CD14-positive monocyte (primary cell): ENCODE measurements at regions not wholly inside any gene's neighbourhood (a gene's known extent, or its start where the extent isn't known, plus 50 kb on each side); places are given as distances from the start of the nearest gene placed in this dataset.

Source experiments
- DNase-seq, 3 donors: peaks; one replicate each; pipeline ENCODE4 v3.0.0-alpha.2; 2011 to 2022
- H2AFZ ChIP-seq: 2 replicates; pipeline ENCODE4 v1.6.0; 2012; ENCODE audit warnings: mild to moderate bottlenecking, low read depth, low read length, inconsistent platforms; ENCODE audit not compliant: insufficient read depth, poor library complexity, severe bottlenecking
- H3K27ac ChIP-seq, 2 donors: 1 replicate in 1 of 2; 2 replicates in 1 of 2; pipeline ENCODE4 v1.5.1; 2012 to 2013; ENCODE audit warnings: low read length in 2 of 2, control low read depth in 1 of 2, inconsistent platforms in 1 of 2, low read depth in 1 of 2, mild to moderate bottlenecking in 1 of 2
- H3K27me3 ChIP-seq, 2 donors: one replicate each; pipeline versions ENCODE4 v1.6.0 to v1.6.1; 2011 to 2013; ENCODE audit warnings: low read length in 2 of 2; ENCODE audit not compliant: control insufficient read depth in 2 of 2, insufficient read depth in 2 of 2
- H3K36me3 ChIP-seq, 2 donors: replicated peaks in 1 of 2; 1 replicate in 1 of 2; 2 replicates in 1 of 2; pipeline versions ENCODE4 v1.5.1 to v1.6.1; 2012 to 2013; ENCODE audit warnings: low read length in 2 of 2, control low read depth in 1 of 2, inconsistent platforms in 1 of 2, mild to moderate bottlenecking in 1 of 2; ENCODE audit not compliant: insufficient read depth in 2 of 2, control insufficient read depth in 1 of 2
- H3K4me1 ChIP-seq, 2 donors: 1 replicate in 1 of 2; 2 replicates in 1 of 2; pipeline versions ENCODE4 v1.5.1 to v1.6.1; 2012 to 2013; ENCODE audit warnings: low read length in 2 of 2, control low read depth in 1 of 2, inconsistent platforms in 1 of 2, mild to moderate bottlenecking in 1 of 2, moderate library complexity in 1 of 2; ENCODE audit not compliant: insufficient read depth in 2 of 2, control insufficient read depth in 1 of 2
- H3K4me2 ChIP-seq: replicated peaks from 2 replicates; pipeline ENCODE3; 2012; ENCODE audit warnings: low read length, moderate library complexity, mild to moderate bottlenecking; ENCODE audit not compliant: poor library complexity, severe bottlenecking; ENCODE audit errors: extremely low read depth
- H3K4me3 ChIP-seq, 3 experiments: fragments of 200-600 bp in 1 of 3; sonication (generic) in 1 of 3; replicated peaks in 1 of 3; 1 replicate in 2 of 3; 2 replicates in 1 of 3; pipeline ENCODE4 v1.5.1; 2011 to 2013; ENCODE audit warnings: low read length in 3 of 3, mild to moderate bottlenecking in 3 of 3, control low read depth in 2 of 3, low read depth in 2 of 3, inconsistent platforms in 1 of 3, moderate library complexity in 1 of 3
- H3K79me2 ChIP-seq: 2 replicates; pipeline ENCODE4 v1.6.0; 2012; ENCODE audit warnings: mild to moderate bottlenecking, control low read depth, inconsistent platforms, low read length, moderate library complexity; ENCODE audit not compliant: insufficient read depth
- H3K9ac ChIP-seq: 2 replicates; pipeline ENCODE4 v1.6.0; 2017; ENCODE audit warnings: low read length, mild to moderate bottlenecking; ENCODE audit not compliant: insufficient read depth, poor library complexity, severe bottlenecking
- H3K9me3 ChIP-seq, 2 donors: replicated peaks in 1 of 2; 1 replicate in 1 of 2; 2 replicates in 1 of 2; pipeline versions ENCODE4 v1.5.1 to v1.6.1; 2012 to 2013; ENCODE audit warnings: low read length in 2 of 2, control low read depth in 1 of 2; ENCODE audit not compliant: control insufficient read depth in 1 of 2, insufficient read depth in 1 of 2
- H4K20me1 ChIP-seq: 2 replicates; pipeline ENCODE4 v1.6.0; 2012; ENCODE audit warnings: mild to moderate bottlenecking, low read length, control low read depth, moderate library complexity; ENCODE audit not compliant: insufficient read depth
- H3K27ac Mint-ChIP-seq, 7 donors: one replicate each; pipeline ENCODE4 v1.8.0; 2020; ENCODE audit warnings: mild to moderate bottlenecking in 7 of 7, mixed read lengths in 7 of 7, moderate library complexity in 6 of 7, inconsistent platforms in 2 of 7
- H3K27me3 Mint-ChIP-seq, 3 donors: one replicate each; pipeline ENCODE4 v1.8.0; 2021 to 2022; ENCODE audit warnings: low read depth in 3 of 3, mild to moderate bottlenecking in 3 of 3, mixed read lengths in 3 of 3, moderate library complexity in 3 of 3, inconsistent platforms in 1 of 3
- H3K36me3 Mint-ChIP-seq, 2 donors: one replicate each; pipeline ENCODE4 v1.8.0; 2020; ENCODE audit warnings: mixed read lengths in 2 of 2, inconsistent platforms in 1 of 2, mild to moderate bottlenecking in 1 of 2
- H3K4me1 Mint-ChIP-seq: one replicate; pipeline ENCODE4 v1.8.0; 2020; ENCODE audit warnings: mild to moderate bottlenecking, mixed read lengths
- H3K4me3 Mint-ChIP-seq, 2 donors: one replicate each; pipeline ENCODE4 v1.8.0; 2020; ENCODE audit warnings: mild to moderate bottlenecking in 2 of 2, mixed read lengths in 2 of 2, moderate library complexity in 1 of 2
- H3K9me3 Mint-ChIP-seq, 7 donors: one replicate each; pipeline ENCODE4 v1.8.0; 2020 to 2022; ENCODE audit warnings: mixed read lengths in 7 of 7, mild to moderate bottlenecking in 6 of 7, moderate library complexity in 6 of 7, inconsistent platforms in 2 of 7
- WGBS: methylation state at CpG from one replicate; pipeline ENCODE4 v1.1.5; 2013; ENCODE audit warnings: missing lambda C conversion rate; ENCODE audit not compliant: insufficient coverage; 5-methylcytosine and 5-hydroxymethylcytosine counted together
- intact Hi-C, 2 donors: fragments of 100-400 bp; cut with micrococcal nuclease; formaldehyde crosslinking; loops; one replicate each; pipeline versions ENCODE4 v1.15.0 to v1.15.1; 2023
- TF ChIP-seq, protein P1 (sequence below): fragments of 200-600 bp; IDR thresholded peaks from one replicate; pipeline ENCODE4 v1.8.0; 2022; ENCODE audit warnings: antibody characterized with exemption, mild to moderate bottlenecking

DNA sequence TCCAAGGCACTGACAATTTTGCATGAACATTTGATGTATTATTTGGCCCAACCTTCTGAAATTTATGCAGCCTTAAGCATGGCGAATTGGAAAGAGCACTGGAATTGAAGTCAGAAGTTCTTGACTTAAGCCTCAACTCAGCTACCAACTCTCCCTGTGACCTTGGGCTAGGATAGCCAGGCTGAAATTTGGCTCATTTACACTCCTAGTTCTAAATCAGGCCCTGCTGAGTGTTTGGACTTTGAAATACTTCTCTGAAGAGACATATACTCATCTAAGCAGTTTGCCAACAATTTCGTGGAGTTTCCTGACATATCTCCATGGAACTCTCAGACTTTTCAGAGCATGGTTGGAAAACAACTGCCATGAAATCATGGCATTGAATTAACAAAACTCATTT, 489.6 kb upstream of the PIK3C3 start:
- no peak for DNase-seq
- H3K4me3 Mint-ChIP-seq: no peak overlapping the region
- H3K36me3 Mint-ChIP-seq: no peaks in the 10 kb centered on the region
- H3K79me2 ChIP-seq: no peaks in the 10 kb centered on the region
- H3K9me3 Mint-ChIP-seq: peaks cover 0 to 5% (median 1%) of the 10 kb centered on the region in 7 donors
- intact Hi-C loops: no loop called here
- no peaks in the 10 kb centered on the region for H3K27me3 Mint-ChIP-seq
- TF ChIP-seq, protein P1, sequence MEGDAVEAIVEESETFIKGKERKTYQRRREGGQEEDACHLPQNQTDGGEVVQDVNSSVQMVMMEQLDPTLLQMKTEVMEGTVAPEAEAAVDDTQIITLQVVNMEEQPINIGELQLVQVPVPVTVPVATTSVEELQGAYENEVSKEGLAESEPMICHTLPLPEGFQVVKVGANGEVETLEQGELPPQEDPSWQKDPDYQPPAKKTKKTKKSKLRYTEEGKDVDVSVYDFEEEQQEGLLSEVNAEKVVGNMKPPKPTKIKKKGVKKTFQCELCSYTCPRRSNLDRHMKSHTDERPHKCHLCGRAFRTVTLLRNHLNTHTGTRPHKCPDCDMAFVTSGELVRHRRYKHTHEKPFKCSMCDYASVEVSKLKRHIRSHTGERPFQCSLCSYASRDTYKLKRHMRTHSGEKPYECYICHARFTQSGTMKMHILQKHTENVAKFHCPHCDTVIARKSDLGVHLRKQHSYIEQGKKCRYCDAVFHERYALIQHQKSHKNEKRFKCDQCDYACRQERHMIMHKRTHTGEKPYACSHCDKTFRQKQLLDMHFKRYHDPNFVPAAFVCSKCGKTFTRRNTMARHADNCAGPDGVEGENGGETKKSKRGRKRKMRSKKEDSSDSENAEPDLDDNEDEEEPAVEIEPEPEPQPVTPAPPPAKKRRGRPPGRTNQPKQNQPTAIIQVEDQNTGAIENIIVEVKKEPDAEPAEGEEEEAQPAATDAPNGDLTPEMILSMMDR: no peak
- no peak overlapping the region for H3K9ac ChIP-seq
- no peak overlapping the region for H2AFZ ChIP-seq
- H4K20me1 ChIP-seq: no peaks in the 10 kb centered on the region
- no peaks in the 10 kb centered on the region for H3K36me3 ChIP-seq
- H3K4me1 Mint-ChIP-seq: no peaks in the 10 kb centered on the region
- H3K4me1 ChIP-seq: no peaks in the 10 kb centered on the region
- no peaks in the 10 kb centered on the region for H3K27me3 ChIP-seq
- H3K4me2 ChIP-seq: no peak overlapping the region
- H3K4me3 ChIP-seq: no peak overlapping the region
- H3K9me3 ChIP-seq: peaks cover 0 to 5% of the 10 kb centered on the region in 2 donors
- H3K27ac Mint-ChIP-seq: no peak overlapping the region
- WGBS: 90% methylated on average over 2 of the region's 2 CpGs
- H3K27ac ChIP-seq: no peak overlapping the region

- DNase-seq: no peak
- intact Hi-C loops: no loop called here
- Mint-ChIP-seq H3K27me3 (no peaks in the 10 kb centered on the region), H3K36me3 (no peaks in the 10 kb centered on the region), H3K9me3 (peaks cover 0 to 4% (median 1%) of the 10 kb centered on the region in 7 donors), H3K27ac (no peak overlapping the region), H3K4me1 (no peaks in the 10 kb centered on the region), H3K4me3 (no peak overlapping the region)
- no CpG with 5 or more reads among the region's 1 CpG for WGBS
- Histone ChIP-seq H3K4me2 (no peak overlapping the region), H3K27ac (no peak overlapping the region), H3K9me3 (peaks cover 0 to 5% of the 10 kb centered on the region in 2 donors), H2AFZ (no peak overlapping the region), H3K4me3 (no peak overlapping the region), H3K27me3 (no peaks in the 10 kb centered on the region), H3K9ac (no peak overlapping the region), H3K4me1 (no peaks in the 10 kb centered on the region), H3K79me2 (no peaks in the 10 kb centered on the region), H4K20me1 (no peaks in the 10 kb centered on the region), H3K36me3 (no peaks in the 10 kb centered on the region)
- TF ChIP-seq, protein P1: no peak
Measured at GRCh38 chr18:41464278-41464677, 490.8 kb upstream of the PIK3C3 start.
